KMS-11 (cell line): ENCODE measurements at regions not wholly inside any gene's neighbourhood (a gene's known extent, or its start where the extent isn't known, plus 50 kb on each side); places are given as distances from the start of the nearest gene placed in this dataset.

Experiments used
- H2AFZ ChIP-seq: fragments of 200-600 bp; sonication (generic); 2 replicates; pipeline ENCODE4 v1.6.1; 2016; ENCODE audit warnings: antibody characterized with exemption, mixed run types, low read depth
- H3K27ac ChIP-seq: fragments of 200-600 bp; sonication (generic); 2 replicates; pipeline ENCODE4 v1.6.1; 2016; ENCODE audit warnings: mild to moderate bottlenecking, mixed run types
- H3K27me3 ChIP-seq: fragments of 200-600 bp; sonication (generic); 2 replicates; pipeline ENCODE4 v1.6.1; 2017; ENCODE audit warnings: mild to moderate bottlenecking, low read depth, mixed run types, moderate library complexity; ENCODE audit not compliant: insufficient read depth
- H3K36me3 ChIP-seq: fragments of 200-600 bp; sonication (generic); 2 replicates; pipeline ENCODE4 v1.6.1; 2017; ENCODE audit warnings: mild to moderate bottlenecking, mixed run types; ENCODE audit not compliant: insufficient read depth
- H3K4me1 ChIP-seq: fragments of 200-600 bp; sonication (generic); 2 replicates; pipeline ENCODE4 v1.6.1; 2016; ENCODE audit warnings: mild to moderate bottlenecking, low read depth, mixed run types; ENCODE audit not compliant: poor library complexity, severe bottlenecking
- H3K4me2 ChIP-seq: fragments of 200-600 bp; sonication (generic); 2 replicates; pipeline ENCODE4 v1.7.0; 2016; ENCODE audit warnings: mild to moderate bottlenecking, mixed run types
- H3K4me3 ChIP-seq: fragments of 200-600 bp; sonication (generic); IDR thresholded peaks from 2 replicates; pipeline ENCODE4 v1.6.1; 2017; ENCODE audit warnings: low read depth, low read length, mixed read lengths; ENCODE audit not compliant: insufficient read depth
- H3K79me2 ChIP-seq: fragments of 200-600 bp; sonication (generic); 2 replicates; pipeline ENCODE4 v1.6.1; 2016; ENCODE audit warnings: low read depth, mixed run types; ENCODE audit not compliant: insufficient read depth
- H3K9ac ChIP-seq: fragments of 200-600 bp; sonication (generic); 2 replicates; pipeline ENCODE4 v1.6.1; 2016; ENCODE audit warnings: mild to moderate bottlenecking, mixed run types
- H4K20me1 ChIP-seq: fragments of 200-600 bp; sonication (generic); 2 replicates; pipeline ENCODE4 v1.6.1; 2016; ENCODE audit warnings: mild to moderate bottlenecking, mixed run types; ENCODE audit not compliant: insufficient read depth
- TF ChIP-seq, protein P1 (sequence below): fragments of 200-600 bp; sonication (generic); conservative IDR thresholded peaks from 2 replicates; pipeline ENCODE4 v1.6.1; 2017; ENCODE audit warnings: low read depth, mild to moderate bottlenecking, antibody characterized with exemption, low read length, moderate library complexity, mixed read lengths

DNA sequence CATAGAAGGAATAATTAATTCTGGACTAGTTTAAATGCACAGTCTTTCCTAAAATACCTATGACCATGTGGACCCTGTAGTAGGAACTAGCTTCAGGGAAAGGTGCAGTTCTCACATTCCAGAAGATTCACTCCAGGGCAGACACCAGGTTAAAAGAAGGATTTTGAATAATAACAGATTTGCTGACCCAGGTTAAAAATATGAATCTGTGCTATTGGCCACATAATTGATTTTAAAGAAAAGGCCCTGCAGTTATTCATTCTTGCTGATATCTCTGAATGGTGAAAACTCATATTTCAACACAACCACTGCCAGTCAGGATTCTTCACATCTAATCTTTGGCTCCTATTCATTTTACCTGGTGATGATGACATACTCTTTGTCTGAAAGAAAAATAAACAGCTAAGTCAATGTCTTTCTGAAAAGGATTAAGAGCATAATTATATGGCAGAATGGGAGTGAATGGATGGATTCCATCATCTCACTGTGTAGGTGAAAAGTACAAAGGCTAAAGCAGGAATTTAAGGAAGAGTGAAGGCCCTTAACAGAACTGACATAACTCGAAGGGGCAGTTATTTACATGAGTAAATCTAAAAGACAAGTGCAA lies 432.8 kb downstream of the PDGFC start:
- Histone ChIP-seq H3K4me1 (no peaks in the 10 kb centered on the region), H3K36me3 (no peaks in the 10 kb centered on the region), H3K4me2 (no peak overlapping the region), H4K20me1 (no peaks in the 10 kb centered on the region), H3K79me2 (no peaks in the 10 kb centered on the region), H3K27me3 (no peaks in the 10 kb centered on the region), H3K27ac (no peak overlapping the region), H3K4me3 (no peak overlapping the region), H3K9ac (no peak overlapping the region), H2AFZ (no peak overlapping the region)
- TF ChIP-seq, protein P1, sequence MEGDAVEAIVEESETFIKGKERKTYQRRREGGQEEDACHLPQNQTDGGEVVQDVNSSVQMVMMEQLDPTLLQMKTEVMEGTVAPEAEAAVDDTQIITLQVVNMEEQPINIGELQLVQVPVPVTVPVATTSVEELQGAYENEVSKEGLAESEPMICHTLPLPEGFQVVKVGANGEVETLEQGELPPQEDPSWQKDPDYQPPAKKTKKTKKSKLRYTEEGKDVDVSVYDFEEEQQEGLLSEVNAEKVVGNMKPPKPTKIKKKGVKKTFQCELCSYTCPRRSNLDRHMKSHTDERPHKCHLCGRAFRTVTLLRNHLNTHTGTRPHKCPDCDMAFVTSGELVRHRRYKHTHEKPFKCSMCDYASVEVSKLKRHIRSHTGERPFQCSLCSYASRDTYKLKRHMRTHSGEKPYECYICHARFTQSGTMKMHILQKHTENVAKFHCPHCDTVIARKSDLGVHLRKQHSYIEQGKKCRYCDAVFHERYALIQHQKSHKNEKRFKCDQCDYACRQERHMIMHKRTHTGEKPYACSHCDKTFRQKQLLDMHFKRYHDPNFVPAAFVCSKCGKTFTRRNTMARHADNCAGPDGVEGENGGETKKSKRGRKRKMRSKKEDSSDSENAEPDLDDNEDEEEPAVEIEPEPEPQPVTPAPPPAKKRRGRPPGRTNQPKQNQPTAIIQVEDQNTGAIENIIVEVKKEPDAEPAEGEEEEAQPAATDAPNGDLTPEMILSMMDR, result no peak

DNA sequence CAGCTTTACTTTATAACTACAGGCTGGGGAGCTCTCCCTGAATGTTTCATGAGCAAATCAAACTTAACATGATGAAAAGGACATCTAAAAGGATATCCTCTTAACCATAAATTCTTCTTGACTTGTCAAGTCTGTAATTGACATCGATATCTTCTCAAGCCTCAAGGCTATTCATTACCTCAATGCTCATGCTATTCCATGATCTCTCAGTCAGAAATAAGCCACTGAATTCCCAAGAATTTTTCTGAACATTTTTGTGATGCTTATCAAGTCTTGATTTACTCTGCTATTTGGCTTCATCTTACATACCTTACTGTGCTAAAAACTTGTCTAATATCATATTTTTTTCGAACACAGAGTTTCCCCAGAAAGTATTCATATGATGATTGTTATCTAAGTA lies 433.4 kb downstream of the PDGFC start:
- TF ChIP-seq, protein P1, result no peak
- Histone ChIP-seq H3K4me2 (no peak overlapping the region), H2AFZ (no peak overlapping the region), H3K27me3 (no peaks in the 10 kb centered on the region), H3K4me1 (no peaks in the 10 kb centered on the region), H4K20me1 (no peaks in the 10 kb centered on the region), H3K9ac (no peak overlapping the region), H3K4me3 (no peak overlapping the region), H3K36me3 (no peaks in the 10 kb centered on the region), H3K79me2 (no peaks in the 10 kb centered on the region), H3K27ac (no peak overlapping the region)

DNA sequence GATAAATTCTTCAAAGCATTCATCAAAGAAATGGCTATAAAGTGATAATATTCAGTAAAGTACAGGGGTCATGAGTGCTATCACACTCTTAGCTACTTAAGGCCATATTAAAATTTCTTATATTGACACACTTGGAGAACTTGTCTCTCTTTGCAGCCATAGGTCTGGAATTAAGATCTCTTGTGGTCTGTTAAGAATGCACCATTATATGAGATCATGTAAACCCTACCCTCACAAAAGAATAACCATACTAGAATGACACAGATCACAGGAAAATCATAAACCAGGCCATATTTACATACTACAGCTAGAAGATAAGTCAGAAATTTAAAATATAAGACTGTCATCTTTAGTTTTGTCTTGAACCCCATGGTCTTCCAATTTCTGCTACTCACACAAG lies 434.3 kb downstream of the PDGFC start:
- Histone ChIP-seq H4K20me1 (no peaks in the 10 kb centered on the region), H3K79me2 (no peaks in the 10 kb centered on the region), H2AFZ (no peak overlapping the region), H3K9ac (no peak overlapping the region), H3K4me2 (no peak overlapping the region), H3K27ac (no peak overlapping the region), H3K4me3 (no peak overlapping the region), H3K4me1 (no peaks in the 10 kb centered on the region), H3K27me3 (no peaks in the 10 kb centered on the region), H3K36me3 (no peaks in the 10 kb centered on the region)
- TF ChIP-seq, protein P1, result no peak

DNA sequence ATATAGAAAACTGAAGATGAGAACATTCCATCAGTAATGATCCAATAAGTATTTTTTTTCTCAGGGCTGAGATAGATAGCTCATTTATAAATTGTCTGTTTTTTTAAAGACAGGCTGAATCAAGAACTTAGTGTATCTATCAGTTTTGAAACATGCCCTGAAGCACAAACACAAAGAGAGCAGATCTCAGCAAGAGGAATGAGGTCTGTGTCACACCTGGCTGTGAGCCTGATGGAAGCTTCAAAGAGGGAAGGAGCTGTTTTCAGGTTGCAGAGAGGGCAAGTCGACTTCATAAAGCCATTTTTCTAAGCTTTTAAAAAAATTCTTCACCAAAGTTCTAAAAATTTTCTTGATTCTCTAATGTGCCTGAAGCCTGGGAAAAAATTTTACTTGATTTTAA lies 434.9 kb downstream of the PDGFC start:
- H3K4me2 ChIP-seq, result no peak overlapping the region

More for the DNA sequence above, 434.9 kb downstream of the PDGFC start:
- H3K4me1 ChIP-seq, result no peaks in the 10 kb centered on the region
- H3K27me3 ChIP-seq, result no peaks in the 10 kb centered on the region
- H3K9ac ChIP-seq, result no peak overlapping the region
- TF ChIP-seq, protein P1, result no peak
- H4K20me1 ChIP-seq, result no peaks in the 10 kb centered on the region
- H2AFZ ChIP-seq, result no peak overlapping the region
- no peak overlapping the region for H3K27ac ChIP-seq
- H3K79me2 ChIP-seq, result no peaks in the 10 kb centered on the region
- H3K4me3 ChIP-seq, result no peak overlapping the region
- no peaks in the 10 kb centered on the region for H3K36me3 ChIP-seq
